ENCODE measurements at regions not wholly inside any gene's neighbourhood (a gene's known extent, or its start where the extent isn't known, plus 50 kb on each side); places are given as distances from the start of the nearest gene placed in this dataset.

- Histone ChIP-seq H3K4me3 (ENCODE audit: low read depth in 1 of 3, low read length in 3 of 3) (no peak overlapping the region), H3K27ac (ENCODE audit: low read depth in 1 of 2, low read length in 2 of 2) (no peak overlapping the region), H3K36me3 (ENCODE audit: control insufficient read depth in 4 of 4, insufficient read depth in 3 of 4, low read depth in 1 of 4, low read length in 3 of 4) (no peaks in the 10 kb centered on the region), H3K9ac (ENCODE audit: low read depth in 1 of 2, low read length in 2 of 2) (no peak overlapping the region), H3K4me1 (ENCODE audit: control insufficient read depth in 4 of 4, insufficient read depth in 4 of 4, low read length in 3 of 4) (no peaks in the 10 kb centered on the region), H3K27me3 (ENCODE audit: control insufficient read depth in 4 of 4, insufficient read depth in 4 of 4, low read length in 3 of 4) (no peaks in the 10 kb centered on the region), H3K9me3 (ENCODE audit: control insufficient read depth in 4 of 4, low read length in 3 of 4) (no peaks in the 10 kb centered on the region)
- WGBS, result 63% methylated on average over 2 of the region's 2 CpGs
- TF ChIP-seq ZBTB33 (IDR thresholded peaks at IDR 0.05) (no peak), HNF4G (IDR thresholded peaks at IDR 0.05) (no peak), NR2F2 (IDR thresholded peaks at IDR 0.05) (no peak), GABPA (IDR thresholded peaks at IDR 0.05 in 1 of 2, conservative IDR thresholded peaks at IDR 0.05 in 1 of 2) (no peak), EGR1 (IDR thresholded peaks at IDR 0.05; ENCODE audit: low read depth in 2 of 2) (no peak), FOXA2 (IDR thresholded peaks at IDR 0.05) (no peak), FOXA1 (IDR thresholded peaks at IDR 0.05) (no peak), TAF1 (conservative IDR thresholded peaks at IDR 0.05) (no peak), RAD21 (IDR thresholded peaks at IDR 0.05) (no peak), HNF4A (conservative IDR thresholded peaks at IDR 0.05) (no peak)
- TF ChIP-seq, protein P1, sequence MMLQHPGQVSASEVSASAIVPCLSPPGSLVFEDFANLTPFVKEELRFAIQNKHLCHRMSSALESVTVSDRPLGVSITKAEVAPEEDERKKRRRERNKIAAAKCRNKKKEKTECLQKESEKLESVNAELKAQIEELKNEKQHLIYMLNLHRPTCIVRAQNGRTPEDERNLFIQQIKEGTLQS (IDR thresholded peaks at IDR 0.05), result no peak
- TF ChIP-seq, protein P2, sequence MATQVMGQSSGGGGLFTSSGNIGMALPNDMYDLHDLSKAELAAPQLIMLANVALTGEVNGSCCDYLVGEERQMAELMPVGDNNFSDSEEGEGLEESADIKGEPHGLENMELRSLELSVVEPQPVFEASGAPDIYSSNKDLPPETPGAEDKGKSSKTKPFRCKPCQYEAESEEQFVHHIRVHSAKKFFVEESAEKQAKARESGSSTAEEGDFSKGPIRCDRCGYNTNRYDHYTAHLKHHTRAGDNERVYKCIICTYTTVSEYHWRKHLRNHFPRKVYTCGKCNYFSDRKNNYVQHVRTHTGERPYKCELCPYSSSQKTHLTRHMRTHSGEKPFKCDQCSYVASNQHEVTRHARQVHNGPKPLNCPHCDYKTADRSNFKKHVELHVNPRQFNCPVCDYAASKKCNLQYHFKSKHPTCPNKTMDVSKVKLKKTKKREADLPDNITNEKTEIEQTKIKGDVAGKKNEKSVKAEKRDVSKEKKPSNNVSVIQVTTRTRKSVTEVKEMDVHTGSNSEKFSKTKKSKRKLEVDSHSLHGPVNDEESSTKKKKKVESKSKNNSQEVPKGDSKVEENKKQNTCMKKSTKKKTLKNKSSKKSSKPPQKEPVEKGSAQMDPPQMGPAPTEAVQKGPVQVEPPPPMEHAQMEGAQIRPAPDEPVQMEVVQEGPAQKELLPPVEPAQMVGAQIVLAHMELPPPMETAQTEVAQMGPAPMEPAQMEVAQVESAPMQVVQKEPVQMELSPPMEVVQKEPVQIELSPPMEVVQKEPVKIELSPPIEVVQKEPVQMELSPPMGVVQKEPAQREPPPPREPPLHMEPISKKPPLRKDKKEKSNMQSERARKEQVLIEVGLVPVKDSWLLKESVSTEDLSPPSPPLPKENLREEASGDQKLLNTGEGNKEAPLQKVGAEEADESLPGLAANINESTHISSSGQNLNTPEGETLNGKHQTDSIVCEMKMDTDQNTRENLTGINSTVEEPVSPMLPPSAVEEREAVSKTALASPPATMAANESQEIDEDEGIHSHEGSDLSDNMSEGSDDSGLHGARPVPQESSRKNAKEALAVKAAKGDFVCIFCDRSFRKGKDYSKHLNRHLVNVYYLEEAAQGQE (IDR thresholded peaks at IDR 0.05), result no peak
- TF ChIP-seq, protein P3, sequence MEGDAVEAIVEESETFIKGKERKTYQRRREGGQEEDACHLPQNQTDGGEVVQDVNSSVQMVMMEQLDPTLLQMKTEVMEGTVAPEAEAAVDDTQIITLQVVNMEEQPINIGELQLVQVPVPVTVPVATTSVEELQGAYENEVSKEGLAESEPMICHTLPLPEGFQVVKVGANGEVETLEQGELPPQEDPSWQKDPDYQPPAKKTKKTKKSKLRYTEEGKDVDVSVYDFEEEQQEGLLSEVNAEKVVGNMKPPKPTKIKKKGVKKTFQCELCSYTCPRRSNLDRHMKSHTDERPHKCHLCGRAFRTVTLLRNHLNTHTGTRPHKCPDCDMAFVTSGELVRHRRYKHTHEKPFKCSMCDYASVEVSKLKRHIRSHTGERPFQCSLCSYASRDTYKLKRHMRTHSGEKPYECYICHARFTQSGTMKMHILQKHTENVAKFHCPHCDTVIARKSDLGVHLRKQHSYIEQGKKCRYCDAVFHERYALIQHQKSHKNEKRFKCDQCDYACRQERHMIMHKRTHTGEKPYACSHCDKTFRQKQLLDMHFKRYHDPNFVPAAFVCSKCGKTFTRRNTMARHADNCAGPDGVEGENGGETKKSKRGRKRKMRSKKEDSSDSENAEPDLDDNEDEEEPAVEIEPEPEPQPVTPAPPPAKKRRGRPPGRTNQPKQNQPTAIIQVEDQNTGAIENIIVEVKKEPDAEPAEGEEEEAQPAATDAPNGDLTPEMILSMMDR (IDR thresholded peaks at IDR 0.05; ENCODE audit: low read depth, low read length, missing input control), result no peak
- DNase-seq (ENCODE audit: low spot score), result no peak
Measured at GRCh38 chr12:74185360-74185759, 352.3 kb upstream of the ATXN7L3B start.

GRCh38 chr12:74193191-74193590 is 344.4 kb upstream of the ATXN7L3B start:
- H3K27me3 ChIP-seq (ENCODE audit: control insufficient read depth in 4 of 4, insufficient read depth in 4 of 4, low read length in 3 of 4), result no peaks in the 10 kb centered on the region
- 86% methylated on average over 2 of the region's 2 CpGs for WGBS
- TF ChIP-seq, protein P3 (IDR thresholded peaks at IDR 0.05; ENCODE audit: low read depth, low read length, missing input control), result no peak
- TF ChIP-seq NR2F2 (IDR thresholded peaks at IDR 0.05), result no peak
- no peak for TF ChIP-seq JUND (IDR thresholded peaks at IDR 0.05)
- TF ChIP-seq, protein P4, sequence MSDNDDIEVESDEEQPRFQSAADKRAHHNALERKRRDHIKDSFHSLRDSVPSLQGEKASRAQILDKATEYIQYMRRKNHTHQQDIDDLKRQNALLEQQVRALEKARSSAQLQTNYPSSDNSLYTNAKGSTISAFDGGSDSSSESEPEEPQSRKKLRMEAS (IDR thresholded peaks at IDR 0.05), result no peak
- no peak for TF ChIP-seq ZBTB33 (IDR thresholded peaks at IDR 0.05)
- no peak for TF ChIP-seq RXRA (IDR thresholded peaks at IDR 0.05)

More at GRCh38 chr12:74193191-74193590, 344.4 kb upstream of the ATXN7L3B start:
- Histone ChIP-seq H3K9me3 (ENCODE audit: control insufficient read depth in 4 of 4, low read length in 3 of 4) (no peaks in the 10 kb centered on the region), H3K4me3 (ENCODE audit: low read depth in 1 of 3, low read length in 3 of 3) (no peak overlapping the region), H3K4me1 (ENCODE audit: control insufficient read depth in 4 of 4, insufficient read depth in 4 of 4, low read length in 3 of 4) (no peaks in the 10 kb centered on the region), H3K27ac (ENCODE audit: low read depth in 1 of 2, low read length in 2 of 2) (no peak overlapping the region), H3K36me3 (ENCODE audit: control insufficient read depth in 4 of 4, insufficient read depth in 3 of 4, low read depth in 1 of 4, low read length in 3 of 4) (no peaks in the 10 kb centered on the region), H3K9ac (ENCODE audit: low read depth in 1 of 2, low read length in 2 of 2) (no peak overlapping the region)
- no peak for DNase-seq (ENCODE audit: low spot score)
